Activated T-cell treated with anti-CD3 and anti-CD28 coated beads for 24 hours (primary cell): ENCODE measurements at regions not wholly inside any gene's neighbourhood (a gene's known extent, or its start where the extent isn't known, plus 50 kb on each side); places are given as distances from the start of the nearest gene placed in this dataset.
A peak's percentile ranks its signal among the peaks of the same experiment; 100 is the strongest.
"Not testable (repeated sequence)": the region's sequence is repeated elsewhere in the genome, so short reads cannot be mapped to it uniquely, and the experiment has no call there.

Experiments
- DNase-seq: peaks from one replicate; pipeline ENCODE4 v3.0.0-alpha.2; 2020; ENCODE audit warnings: low read depth

GRCh38 chr17:49898366-49899190 lies 50.7 kb upstream of the TAC4 start:
- DNase-seq = no peak

DNA sequence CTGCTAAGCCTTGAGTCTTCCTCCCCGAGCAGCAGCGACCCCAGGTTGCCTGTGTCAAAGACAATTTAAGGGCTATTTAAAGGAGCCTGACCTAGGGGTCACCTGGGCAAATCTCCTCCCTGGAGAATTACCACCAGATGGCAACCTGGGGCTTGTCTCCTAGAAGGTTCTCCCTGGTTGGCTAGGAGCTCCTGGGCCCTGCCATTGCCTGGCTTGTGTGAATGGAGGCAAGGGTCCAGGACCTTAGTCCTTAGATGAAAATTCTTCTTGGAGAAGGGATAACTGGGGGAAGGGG lies 51.3 kb upstream of the TAC4 start:
- no peak for DNase-seq

DNA sequence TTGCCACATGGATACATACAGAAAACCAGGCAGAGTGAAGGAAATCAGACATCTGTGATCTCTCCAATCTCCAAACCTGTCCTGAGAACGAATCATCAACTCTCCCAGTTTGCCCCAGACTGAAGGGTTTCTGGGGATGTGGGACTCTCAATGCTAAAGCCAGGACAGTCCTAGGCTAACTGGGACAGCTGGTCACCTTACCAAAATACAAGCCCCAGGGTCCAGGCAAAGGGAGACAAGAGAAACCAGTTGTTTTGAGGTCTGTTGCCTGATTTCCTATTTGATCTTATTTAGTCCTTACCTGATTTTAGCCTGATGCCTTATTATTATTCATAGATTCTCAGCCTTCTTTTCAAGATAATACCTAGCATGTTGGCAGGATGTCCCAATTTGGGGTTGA lies 51.7 kb upstream of the TAC4 start:
- DNase-seq = no peak

GRCh38 chr17:49900801-49901200 lies 52.9 kb upstream of the TAC4 start:
- DNase-seq = not testable (repeated sequence)

DNA sequence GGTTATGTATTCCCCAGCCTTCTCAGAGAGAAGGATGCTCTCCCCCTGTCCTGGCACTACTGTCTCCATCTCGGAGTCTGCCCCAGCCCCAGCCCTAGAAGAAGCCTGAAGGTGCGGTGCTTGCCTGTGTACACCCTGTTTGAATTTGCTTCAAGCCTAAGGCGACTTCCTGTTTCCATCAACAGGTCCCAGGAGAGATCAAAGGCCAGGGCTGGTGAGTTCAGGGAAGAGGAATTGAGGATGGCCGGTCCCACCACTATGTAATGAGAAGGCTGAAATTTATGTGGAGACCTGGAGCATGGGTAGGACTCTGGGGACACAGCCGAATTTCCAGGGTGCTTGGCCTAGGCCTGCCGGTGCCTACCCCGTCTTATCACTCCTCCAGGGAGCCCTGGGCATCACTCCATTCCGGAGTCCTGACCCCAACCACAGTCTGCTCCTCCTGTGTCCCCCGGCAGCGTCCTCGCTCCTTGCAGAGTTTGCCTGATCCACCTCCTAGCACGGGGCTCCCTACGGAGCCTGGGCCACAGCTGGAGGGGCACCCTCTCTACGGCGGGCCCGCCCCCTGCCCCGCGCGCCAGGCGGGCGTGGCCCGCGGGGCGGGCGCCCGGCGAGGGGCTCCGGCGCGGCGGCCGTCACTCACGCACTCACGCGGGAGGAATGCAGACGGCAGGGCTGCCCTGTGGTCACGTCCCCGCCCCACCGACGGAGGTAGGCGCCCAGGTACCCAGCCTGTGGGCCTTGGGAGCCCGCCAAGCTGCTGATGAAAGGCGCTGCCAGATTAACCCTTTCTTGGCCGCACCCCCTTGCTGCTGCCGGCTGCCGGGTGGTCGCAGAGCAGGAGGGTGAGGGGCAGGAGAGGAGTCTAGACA lies 53.8 kb upstream of the TAC4 start:
- DNase-seq = no peak

DNA sequence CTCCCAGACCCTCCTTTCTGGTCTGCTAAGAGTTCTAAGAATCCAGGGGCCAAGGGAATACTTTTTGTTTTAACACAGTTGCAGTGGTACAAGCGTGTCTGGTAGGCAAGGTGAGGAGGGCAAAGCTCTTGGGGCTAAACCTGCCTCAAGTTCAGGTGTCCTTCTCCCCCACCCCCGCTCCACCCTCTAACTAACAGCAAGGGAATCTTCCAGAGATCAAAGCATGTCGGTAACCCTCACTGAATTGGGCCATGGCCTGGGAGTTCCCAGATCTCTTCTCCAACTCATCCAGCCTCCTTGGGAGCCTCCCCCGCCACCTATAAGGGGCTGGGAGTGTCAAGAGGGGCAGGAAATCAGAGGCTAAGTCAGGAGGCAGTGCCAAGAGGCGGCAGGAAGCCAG lies 55.7 kb upstream of the TAC4 start:
- no peak for DNase-seq

GRCh38 chr17:49904893-49905292 lies 57.0 kb upstream of the TAC4 start:
- DNase-seq = no peak

DNA sequence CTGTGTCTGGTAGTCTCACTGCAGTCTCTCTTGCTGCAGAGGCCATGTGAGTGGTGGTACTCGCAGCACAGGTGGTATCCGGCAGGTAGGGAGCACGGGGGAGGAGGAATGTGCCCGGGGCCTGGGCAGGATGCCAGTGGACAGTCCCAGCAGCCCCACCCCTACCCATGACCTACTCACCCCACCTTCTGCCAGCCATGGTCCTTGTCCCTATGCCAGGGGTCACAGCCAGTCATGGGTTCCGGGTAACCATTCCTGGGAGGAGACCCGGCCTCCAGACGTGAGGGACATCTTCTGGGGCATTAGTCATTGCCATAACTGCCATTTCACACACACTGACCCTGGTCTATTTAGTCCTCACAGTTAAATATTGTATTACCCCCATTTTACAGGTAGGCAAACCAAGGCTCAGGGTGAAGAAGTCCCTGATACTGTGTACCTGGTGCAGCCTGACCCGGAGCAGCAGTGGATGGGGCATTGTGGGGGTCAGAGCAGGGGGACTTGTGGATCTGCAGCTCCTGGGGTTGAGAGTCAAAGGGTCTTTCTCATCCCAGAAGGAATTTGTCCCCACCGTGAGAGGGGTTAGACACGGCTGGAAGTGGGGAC lies 58.8 kb upstream of the TAC4 start:
- no peak for DNase-seq

DNA sequence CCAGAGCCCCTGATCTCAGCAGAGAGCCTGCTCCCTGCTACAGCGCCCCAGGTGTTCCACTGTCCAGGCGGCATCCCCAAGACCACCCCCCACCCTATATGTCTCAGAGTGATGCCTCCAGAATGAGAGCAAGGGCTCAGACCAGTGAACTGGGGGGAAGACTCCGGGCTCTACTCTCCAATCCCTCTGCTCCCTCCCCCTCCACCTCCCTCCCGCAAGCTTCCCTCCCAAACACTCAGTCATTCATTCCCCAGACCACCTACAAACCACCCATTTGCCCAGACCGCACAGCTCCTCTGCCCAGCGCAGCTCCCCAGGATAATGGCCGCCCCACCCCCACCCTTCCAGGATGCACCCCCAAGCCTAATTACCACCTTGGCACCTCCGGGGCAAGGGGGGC lies 59.4 kb upstream of the TAC4 start:
- no peak for DNase-seq

DNA sequence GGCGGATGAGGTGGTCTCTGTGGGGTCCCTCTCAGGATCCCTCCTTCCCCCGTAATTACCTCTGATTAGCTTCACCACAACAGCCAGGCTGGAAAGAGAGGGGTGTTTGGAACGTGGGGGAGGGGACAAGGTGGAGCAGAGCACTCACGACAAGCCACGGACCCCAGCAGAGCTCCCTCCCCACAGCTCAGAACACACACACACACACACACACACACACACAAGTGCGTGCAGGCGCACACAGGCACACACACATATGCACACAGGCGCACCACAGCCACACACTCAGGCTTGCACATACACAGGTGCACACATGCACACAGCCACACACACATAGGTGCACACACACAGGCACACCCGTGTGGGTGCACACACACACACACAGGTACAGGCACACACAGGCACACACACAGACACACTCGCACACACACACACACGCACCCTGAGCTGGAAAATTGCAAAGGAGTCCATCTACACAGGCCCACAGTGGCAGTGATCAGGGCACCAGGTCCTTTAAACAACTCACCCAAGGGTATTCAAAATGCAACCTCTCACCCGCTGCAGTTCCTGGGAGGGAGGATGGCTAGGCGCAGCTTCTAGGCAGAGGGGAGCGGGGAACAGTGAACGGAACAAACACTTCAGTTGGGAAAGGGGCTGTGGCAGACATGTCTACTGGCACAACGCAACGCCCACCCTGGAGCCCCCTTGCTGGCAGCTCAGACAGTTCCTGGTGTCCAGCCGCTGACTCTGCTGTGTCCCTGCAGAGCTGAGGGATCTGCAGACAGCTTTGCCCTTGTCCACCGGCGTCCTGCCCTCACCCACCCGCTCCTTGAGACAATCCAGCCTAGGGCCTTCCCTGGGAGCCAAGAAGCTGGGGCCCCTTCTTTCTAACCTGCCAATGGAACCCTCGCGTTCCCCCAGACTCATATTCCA lies 59.9 kb upstream of the DLX4 start:
- DNase-seq = no peak

DNA sequence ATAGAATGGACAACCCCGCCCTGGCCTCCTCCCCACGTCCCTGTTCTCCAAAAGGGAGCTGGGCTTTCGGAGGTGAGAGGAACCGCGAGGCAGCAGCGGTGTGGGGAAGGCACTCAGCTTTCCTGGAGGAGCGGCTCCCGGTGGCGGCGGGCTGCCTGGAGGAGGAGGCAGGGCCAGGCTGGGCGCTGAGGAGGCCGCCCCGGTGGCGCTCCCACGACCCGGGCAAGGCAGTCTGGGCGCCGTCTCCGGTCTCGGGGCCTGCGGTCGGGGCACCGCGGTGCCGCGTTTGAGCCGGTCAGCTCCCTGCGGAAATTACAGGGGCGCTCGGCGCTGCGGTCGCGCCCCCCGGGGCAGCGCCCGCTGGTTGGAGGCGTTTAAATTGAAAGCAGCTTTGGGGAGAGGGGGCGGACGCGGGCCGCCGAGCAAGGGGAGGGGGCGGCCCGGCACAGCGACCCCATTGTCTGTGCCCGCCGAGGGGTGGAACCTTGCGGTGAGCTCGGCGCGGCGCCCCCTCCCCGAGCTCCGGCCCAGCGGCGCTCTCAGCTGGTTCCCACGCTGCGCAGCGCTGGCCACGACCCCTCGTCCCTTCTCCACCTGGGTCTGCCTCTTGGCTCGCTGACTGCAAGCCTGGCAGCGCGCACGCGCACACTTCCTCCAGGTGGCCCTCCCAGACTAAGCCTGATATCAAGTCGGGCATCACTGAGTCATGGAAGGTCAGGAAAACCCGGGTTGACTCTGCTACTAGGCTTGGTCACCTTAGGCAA lies 58.7 kb upstream of the DLX4 start:
- DNase-seq = peak; percentile 11

GRCh38 chr17:49910858-49911204 lies 58.2 kb upstream of the DLX4 start:
- no peak for DNase-seq

- DNase-seq = no peak
Observed at GRCh38 chr17:49911719-49912118, 57.3 kb upstream of the DLX4 start.

- DNase-seq = no peak
Observed at GRCh38 chr17:49913226-49914095, 55.5 kb upstream of the DLX4 start.

- no peak for DNase-seq
Observed at GRCh38 chr17:49914096-49914490, 54.9 kb upstream of the DLX4 start.

GRCh38 chr17:49914664-49915063 lies 54.3 kb upstream of the DLX4 start:
- no peak for DNase-seq

DNA sequence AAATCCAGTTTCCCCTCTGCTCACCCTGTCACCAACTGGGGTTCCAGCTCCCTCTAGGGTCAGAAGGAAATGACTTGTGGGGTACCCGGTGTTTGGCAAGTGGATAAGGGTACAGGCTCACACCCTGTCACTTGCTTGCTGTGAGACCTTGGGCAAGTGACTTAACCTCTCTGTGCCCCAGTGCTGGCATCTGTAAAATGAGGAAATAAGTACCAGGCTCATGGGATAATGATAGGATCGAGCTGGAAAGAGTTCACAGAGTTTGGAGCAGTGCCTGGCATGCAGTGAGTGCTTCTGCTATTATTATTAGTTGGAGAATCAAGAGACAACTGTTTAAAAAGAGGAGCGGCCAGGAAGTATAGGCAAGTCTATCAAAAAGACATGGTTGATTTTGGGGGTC lies 53.7 kb upstream of the DLX4 start:
- DNase-seq = no peak

DNA sequence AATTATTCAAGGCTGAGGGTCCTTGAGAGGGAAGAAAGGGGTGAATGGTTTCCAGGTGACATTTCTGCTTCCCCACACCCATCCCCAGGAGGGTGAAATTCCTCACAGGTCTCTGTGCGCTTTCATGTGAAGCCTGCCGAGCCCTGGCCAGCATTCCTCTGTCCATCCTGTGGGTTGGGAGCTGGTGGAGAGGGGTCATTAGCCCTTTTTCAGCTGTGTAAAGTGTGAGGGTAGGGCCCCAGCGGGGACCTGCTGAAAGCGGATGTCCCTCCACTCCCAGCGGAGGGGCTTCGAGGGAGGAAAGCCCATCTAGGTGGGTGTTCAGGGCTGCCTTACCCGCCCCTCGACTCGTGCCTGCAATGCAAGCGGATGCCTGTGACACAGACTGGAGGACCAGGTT lies 53.3 kb upstream of the DLX4 start:
- DNase-seq = no peak

- no peak for DNase-seq
Observed at GRCh38 chr17:49916854-49917515, 52.0 kb upstream of the DLX4 start.

GRCh38 chr17:49918591-49918990 lies 50.4 kb upstream of the DLX4 start:
- no peak for DNase-seq
